Duodenal mucosa (tissue), 2 donors: ENCODE measurements at regions not wholly inside any gene's neighbourhood (a gene's known extent, or its start where the extent isn't known, plus 50 kb on each side); places are given as distances from the start of the nearest gene placed in this dataset.

Source experiments
- H3K27ac ChIP-seq: one replicate; pipeline ENCODE4 v1.7.0; 2013; ENCODE audit warnings: low read depth, low read length
- H3K27me3 ChIP-seq, 2 donors: one replicate each; pipeline ENCODE4 v1.7.0; 2013; ENCODE audit warnings: low read length in 2 of 2, control low read depth in 1 of 2; ENCODE audit not compliant: insufficient read depth in 2 of 2, control insufficient read depth in 1 of 2
- H3K36me3 ChIP-seq, 2 donors: one replicate each; pipeline ENCODE4 v1.7.0; 2013; ENCODE audit warnings: low read length in 2 of 2, control low read depth in 1 of 2; ENCODE audit not compliant: insufficient read depth in 2 of 2, control insufficient read depth in 1 of 2
- H3K4me1 ChIP-seq, 2 donors: one replicate each; pipeline ENCODE4 v1.7.0; 2013; ENCODE audit warnings: low read length in 2 of 2, control low read depth in 1 of 2; ENCODE audit not compliant: insufficient read depth in 2 of 2, control insufficient read depth in 1 of 2
- H3K4me3 ChIP-seq, 2 donors: one replicate each; pipeline ENCODE4 v1.7.0; 2013; ENCODE audit warnings: low read length in 2 of 2, low read depth in 1 of 2
- H3K9ac ChIP-seq, 2 donors: one replicate each; pipeline ENCODE4 v1.7.0; 2013; ENCODE audit warnings: low read length in 2 of 2, low read depth in 1 of 2
- H3K9me3 ChIP-seq, 2 donors: one replicate each; pipeline ENCODE4 v1.7.0; 2013; ENCODE audit warnings: low read length in 2 of 2, control low read depth in 1 of 2; ENCODE audit not compliant: control insufficient read depth in 1 of 2

DNA sequence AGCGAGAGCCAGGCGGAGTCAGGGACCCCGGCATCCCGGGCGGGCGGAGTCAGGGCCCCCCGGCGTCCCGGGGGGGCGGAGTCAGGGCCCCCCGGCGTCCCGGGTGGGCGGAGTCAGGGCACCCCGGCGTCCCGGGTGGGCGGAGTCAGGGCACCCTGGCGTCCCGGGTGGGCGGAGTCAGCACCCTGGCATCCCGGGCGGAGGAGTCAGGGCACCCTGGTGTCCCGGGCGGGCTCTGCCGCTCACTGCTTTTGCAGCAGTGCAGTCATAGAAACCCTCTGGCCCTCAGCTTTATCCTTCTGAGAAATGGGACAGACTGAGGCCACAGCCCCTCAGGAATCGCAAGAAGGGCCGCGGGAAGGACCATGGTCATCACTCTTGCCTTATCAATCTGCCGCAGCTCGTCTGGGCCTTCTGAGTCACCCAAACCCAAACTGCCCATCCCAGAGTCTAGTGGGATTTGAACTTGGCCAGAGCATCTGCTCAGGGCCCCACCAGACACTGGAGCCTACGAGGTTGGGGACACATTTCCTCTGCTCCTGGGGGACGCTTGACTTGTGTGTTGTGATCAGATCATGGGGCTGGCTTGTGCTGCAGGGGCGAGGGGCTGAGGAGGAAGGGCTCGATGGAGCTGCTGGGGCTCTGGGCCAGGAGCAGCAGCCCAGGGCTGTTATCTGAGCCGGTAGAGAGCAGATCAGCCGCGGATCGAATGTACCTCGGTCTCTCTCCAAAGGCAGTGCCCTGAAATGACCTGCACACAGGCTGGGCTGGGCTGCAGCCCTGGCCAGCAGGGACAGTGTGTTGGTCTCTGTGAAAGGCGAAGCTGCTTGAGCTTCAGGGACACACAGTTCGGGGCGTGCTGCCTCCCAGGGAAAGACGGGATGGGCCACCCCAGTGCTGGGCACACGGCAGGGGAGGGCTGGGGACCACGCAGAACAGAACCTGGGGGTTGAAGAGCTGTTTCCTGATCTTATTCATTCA lies 290.1 kb upstream of the HDAC4 start:
- no peak overlapping the region for H3K27ac ChIP-seq
- no peaks in the 10 kb centered on the region for H3K36me3 ChIP-seq
- no peaks in the 10 kb centered on the region for H3K9me3 ChIP-seq
- H3K4me1 ChIP-seq: no peaks in the 10 kb centered on the region
- no peak overlapping the region for H3K4me3 ChIP-seq
- H3K27me3 ChIP-seq: peaks cover 1 to 3% of the 10 kb centered on the region in 2 donors
- H3K9ac ChIP-seq: no peak overlapping the region

DNA sequence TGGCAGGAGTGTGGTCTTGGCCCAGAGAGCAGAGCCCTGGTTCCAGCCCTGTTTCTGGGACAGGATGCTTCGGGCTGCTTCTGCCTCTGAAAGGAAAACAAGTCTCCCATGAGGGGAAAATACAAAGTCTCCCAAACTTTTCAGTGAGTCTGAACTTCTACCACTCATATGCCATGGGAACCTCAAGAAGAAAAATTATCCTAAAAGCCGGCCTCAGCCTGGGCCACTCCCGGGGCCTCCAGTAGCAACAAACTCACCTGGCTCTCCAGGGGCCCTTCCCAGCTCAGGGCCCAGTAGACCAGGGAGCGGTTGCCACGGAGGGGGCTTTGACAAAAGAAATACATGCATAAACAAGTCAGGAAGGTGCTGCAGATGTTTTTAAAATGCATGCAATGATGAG lies 289.2 kb upstream of the HDAC4 start:
- Histone ChIP-seq H3K9ac (no peak overlapping the region), H3K27ac (no peak overlapping the region), H3K4me3 (no peak overlapping the region), H3K4me1 (no peaks in the 10 kb centered on the region), H3K27me3 (peaks cover 6 to 10% of the 10 kb centered on the region in 2 donors), H3K36me3 (no peaks in the 10 kb centered on the region), H3K9me3 (no peaks in the 10 kb centered on the region)

DNA sequence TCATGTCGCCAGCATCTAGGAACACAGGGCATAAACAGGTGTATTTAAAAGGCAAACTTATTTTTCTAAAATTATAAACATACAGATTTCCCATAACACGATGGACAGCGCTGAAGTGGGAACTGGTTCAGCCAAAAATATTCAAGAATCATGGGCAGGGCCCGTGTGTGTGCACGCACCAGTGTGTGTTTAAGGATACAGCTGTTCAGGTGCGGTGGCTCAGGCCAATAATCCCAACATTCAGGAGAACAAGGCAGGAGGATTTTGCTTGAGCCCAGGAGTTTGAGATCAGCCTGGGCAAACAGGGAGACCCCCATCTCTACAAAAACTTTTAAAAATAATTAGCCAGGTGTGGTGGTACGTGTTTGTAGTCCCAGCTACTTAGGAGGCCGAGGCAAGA lies 288.6 kb upstream of the HDAC4 start:
- H3K4me3 ChIP-seq: no peak overlapping the region
- H3K9ac ChIP-seq: no peak overlapping the region
- H3K9me3 ChIP-seq: no peaks in the 10 kb centered on the region
- H3K4me1 ChIP-seq: no peaks in the 10 kb centered on the region
- peaks cover 6 to 10% of the 10 kb centered on the region in 2 donors for H3K27me3 ChIP-seq
- H3K27ac ChIP-seq: no peak overlapping the region
- no peaks in the 10 kb centered on the region for H3K36me3 ChIP-seq

DNA sequence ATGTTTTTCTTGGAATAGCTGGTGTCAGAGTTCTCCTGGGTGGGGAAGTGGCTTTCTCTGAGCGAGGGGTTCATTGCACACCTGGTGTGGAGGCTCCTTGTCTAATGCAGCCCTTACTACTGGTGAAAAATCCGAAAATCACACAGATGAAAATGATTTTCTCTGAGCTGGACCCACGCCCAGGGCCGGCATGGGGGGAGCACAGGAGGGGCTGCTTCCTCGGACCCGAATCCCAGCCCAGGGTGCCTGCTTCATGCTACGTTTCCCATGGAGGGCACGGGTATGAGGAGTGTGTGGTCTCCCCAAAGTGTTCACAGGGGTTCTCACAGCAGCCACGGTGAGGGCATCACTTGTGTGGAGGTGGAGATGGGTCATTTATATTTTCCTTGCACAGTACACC lies 288.0 kb upstream of the HDAC4 start:
- H3K9ac ChIP-seq: no peak overlapping the region
- H3K4me3 ChIP-seq: no peak overlapping the region
- H3K4me1 ChIP-seq: no peaks in the 10 kb centered on the region
- H3K36me3 ChIP-seq: no peaks in the 10 kb centered on the region
- no peak overlapping the region for H3K27ac ChIP-seq
- H3K9me3 ChIP-seq: no peaks in the 10 kb centered on the region
- peaks cover 6 to 10% of the 10 kb centered on the region in 2 donors for H3K27me3 ChIP-seq

DNA sequence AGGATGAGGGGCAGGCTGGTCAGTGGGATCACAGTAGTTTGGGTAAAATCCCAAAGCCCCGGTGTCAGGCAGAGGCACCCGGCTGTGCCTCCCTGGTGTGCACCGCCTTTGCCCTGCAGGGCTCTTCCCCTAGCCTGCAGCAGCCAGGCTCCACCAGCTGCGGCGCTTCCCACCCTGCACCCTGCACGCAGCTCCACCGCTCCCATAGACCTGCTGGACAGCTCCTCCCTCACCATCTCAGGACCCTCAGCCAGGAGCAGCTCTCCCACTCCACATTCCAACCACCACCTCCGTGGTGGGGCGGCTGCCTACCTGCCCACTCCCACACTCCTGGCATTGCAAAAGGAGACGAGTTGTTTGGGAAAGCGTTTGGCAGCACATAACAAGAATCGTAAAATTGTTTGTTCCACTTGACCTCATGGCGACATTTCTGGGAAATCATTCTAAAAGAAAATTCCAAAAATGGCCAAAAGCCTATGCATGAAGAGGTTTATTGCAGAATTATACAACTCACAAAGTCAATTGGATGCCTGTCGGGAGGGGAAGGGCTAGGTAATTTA lies 287.4 kb upstream of the HDAC4 start:
- H3K9ac ChIP-seq: no peak overlapping the region
- H3K36me3 ChIP-seq: no peaks in the 10 kb centered on the region
- H3K27ac ChIP-seq: no peak overlapping the region
- H3K4me3 ChIP-seq: no peak overlapping the region
- H3K27me3 ChIP-seq: peaks cover 6 to 10% of the 10 kb centered on the region in 2 donors
- no peaks in the 10 kb centered on the region for H3K4me1 ChIP-seq
- H3K9me3 ChIP-seq: no peaks in the 10 kb centered on the region

DNA sequence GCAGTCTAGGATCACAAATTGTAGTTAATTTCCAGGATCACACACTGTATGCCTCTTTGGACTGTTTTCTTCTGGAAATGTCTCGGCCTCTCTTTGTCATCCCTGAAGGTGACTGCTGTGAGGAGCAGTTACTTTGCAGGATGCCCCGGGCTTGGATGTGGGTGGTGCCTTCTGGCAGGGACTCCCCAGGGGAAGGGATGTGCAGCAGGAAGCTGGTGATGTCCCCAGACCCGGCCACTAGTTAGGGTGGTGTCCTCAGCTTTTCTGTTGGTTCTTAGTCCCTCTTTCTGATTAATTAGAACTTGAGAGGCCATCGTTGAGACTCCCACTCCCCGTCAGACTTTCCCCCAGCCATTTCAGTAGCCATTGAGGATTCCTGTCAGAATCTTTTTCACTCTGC lies 286.6 kb upstream of the HDAC4 start:
- no peak overlapping the region for H3K9ac ChIP-seq

DNA sequence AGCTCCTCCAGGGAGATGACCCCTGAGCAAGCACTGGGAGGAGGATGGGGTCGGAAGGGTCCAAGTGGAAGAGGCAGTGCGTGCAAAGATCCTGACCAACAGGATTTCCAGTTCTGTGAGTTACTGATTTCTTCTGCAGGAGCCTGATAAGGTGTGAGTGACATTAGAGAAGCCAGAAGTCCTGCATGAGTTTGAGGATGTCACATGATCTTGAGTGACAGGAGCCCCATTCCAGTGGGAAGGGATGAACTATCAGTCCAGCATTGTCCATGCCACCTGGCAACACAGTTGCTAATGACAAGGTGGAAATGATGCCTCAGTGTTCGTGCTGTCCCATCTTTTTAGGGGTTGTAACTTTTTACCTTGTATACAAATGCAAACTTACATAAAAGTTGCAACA lies 285.1 kb upstream of the HDAC4 start:
- Histone ChIP-seq H3K9ac (no peak overlapping the region), H3K9me3 (no peaks in the 10 kb centered on the region), H3K27ac (no peak overlapping the region), H3K27me3 (peaks cover 6 to 10% of the 10 kb centered on the region in 2 donors), H3K4me1 (no peaks in the 10 kb centered on the region), H3K4me3 (no peak overlapping the region), H3K36me3 (no peaks in the 10 kb centered on the region)

More for the DNA sequence above, 286.6 kb upstream of the HDAC4 start:
- H3K9me3 ChIP-seq: no peaks in the 10 kb centered on the region
- peaks cover 6 to 10% of the 10 kb centered on the region in 2 donors for H3K27me3 ChIP-seq
- no peaks in the 10 kb centered on the region for H3K36me3 ChIP-seq
- H3K27ac ChIP-seq: no peak overlapping the region
- H3K4me1 ChIP-seq: no peaks in the 10 kb centered on the region
- no peak overlapping the region for H3K4me3 ChIP-seq

DNA sequence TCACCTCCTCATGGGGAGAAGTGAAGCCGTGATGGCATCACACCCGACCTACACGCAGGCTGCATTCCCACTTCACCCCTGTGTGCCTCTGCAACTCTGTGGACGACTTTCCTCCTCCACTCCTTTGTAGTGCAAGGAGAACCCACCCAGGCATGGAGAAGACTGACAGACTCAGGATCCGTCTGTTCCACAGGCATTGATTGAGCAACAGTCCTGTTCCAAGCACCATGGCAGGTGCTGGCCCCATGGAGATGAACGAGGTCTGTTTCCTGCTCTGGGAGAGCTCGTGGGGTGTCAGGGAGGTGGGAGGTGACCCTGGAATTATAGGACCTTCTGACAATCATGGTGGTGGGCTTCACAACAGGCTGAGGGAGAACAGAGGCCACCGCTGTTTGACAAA lies 284.7 kb upstream of the HDAC4 start:
- Histone ChIP-seq H3K9ac (no peak overlapping the region), H3K9me3 (no peaks in the 10 kb centered on the region), H3K36me3 (no peaks in the 10 kb centered on the region), H3K27me3 (peaks cover 6 to 10% of the 10 kb centered on the region in 2 donors), H3K4me1 (no peaks in the 10 kb centered on the region), H3K4me3 (no peak overlapping the region), H3K27ac (no peak overlapping the region)

DNA sequence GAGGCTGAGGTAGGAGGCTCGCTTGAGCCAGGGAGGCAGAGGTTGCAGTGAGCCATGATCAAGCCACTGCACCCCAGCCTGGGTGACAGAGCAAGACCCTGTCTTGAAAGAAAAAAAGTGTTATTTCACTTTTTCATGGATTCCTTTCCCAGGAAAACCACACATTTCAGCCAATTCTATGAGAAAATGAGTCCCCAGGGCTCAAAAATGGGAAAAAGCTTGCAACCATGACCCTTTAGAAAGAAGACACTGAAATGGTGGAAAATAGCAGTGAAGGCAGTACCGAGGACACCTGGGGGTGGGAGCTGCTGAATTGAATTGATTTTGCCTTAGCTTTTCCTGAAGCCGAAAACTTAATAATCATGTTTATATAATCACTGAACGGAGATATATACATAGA lies 284.2 kb upstream of the HDAC4 start:
- Histone ChIP-seq H3K4me1 (no peaks in the 10 kb centered on the region), H3K27me3 (peaks cover 6 to 10% of the 10 kb centered on the region in 2 donors), H3K27ac (no peak overlapping the region), H3K4me3 (no peak overlapping the region), H3K9ac (no peak overlapping the region), H3K9me3 (no peaks in the 10 kb centered on the region), H3K36me3 (no peaks in the 10 kb centered on the region)

DNA sequence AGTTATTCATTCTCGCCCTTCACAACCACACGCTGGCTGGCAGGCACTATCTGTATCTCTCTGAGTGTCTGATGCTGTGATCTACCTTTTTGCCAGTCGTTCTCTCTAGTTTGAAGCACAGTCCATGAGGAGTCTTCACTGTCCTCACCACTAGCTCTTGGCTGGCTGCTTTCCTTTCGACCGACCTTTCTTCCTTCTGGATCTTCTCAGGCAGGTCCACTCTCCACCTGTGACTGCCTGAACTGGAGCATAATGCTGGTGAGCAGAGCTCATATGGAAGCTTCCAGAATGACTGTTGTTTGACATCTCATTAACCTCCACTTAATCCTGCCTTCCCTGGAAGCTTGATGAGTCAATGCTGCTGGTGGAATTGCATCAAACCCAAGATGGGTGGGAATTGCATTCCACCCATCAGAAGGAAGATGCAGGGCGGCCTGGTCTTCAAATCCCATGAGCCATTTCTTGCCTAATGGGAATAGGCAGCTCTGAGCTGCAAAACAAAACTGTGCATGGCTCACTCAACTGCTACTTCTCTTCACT lies 283.5 kb upstream of the HDAC4 start:
- no peaks in the 10 kb centered on the region for H3K4me1 ChIP-seq
- H3K36me3 ChIP-seq: no peaks in the 10 kb centered on the region
- H3K27ac ChIP-seq: no peak overlapping the region
- H3K4me3 ChIP-seq: no peak overlapping the region
- H3K27me3 ChIP-seq: peaks cover 6 to 10% of the 10 kb centered on the region in 2 donors
- no peak overlapping the region for H3K9ac ChIP-seq
- no peaks in the 10 kb centered on the region for H3K9me3 ChIP-seq
